ENCODE measurements at regions not wholly inside any gene's neighbourhood (a gene's known extent, or its start where the extent isn't known, plus 50 kb on each side); places are given as distances from the start of the nearest gene placed in this dataset.

DNA sequence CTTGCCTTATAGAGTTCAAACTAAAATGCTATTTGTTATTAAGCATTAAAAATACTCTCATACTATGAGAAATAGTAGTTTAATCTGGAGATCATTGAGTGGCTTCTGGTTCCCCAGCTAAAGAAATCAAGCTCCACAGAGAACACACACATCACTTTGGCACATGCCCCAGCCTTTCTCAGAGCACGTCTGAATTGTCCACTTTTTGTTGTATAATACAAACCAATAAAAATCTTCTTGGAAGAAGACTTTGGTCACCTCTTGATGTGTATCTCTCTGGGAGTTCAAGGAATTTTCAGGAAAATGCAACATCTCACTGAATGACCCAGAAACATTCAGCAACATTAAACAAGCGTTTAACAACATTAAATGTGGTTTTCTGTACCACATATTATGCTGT is 413.9 kb downstream of the GALC start:
- TF ChIP-seq, protein P1, sequence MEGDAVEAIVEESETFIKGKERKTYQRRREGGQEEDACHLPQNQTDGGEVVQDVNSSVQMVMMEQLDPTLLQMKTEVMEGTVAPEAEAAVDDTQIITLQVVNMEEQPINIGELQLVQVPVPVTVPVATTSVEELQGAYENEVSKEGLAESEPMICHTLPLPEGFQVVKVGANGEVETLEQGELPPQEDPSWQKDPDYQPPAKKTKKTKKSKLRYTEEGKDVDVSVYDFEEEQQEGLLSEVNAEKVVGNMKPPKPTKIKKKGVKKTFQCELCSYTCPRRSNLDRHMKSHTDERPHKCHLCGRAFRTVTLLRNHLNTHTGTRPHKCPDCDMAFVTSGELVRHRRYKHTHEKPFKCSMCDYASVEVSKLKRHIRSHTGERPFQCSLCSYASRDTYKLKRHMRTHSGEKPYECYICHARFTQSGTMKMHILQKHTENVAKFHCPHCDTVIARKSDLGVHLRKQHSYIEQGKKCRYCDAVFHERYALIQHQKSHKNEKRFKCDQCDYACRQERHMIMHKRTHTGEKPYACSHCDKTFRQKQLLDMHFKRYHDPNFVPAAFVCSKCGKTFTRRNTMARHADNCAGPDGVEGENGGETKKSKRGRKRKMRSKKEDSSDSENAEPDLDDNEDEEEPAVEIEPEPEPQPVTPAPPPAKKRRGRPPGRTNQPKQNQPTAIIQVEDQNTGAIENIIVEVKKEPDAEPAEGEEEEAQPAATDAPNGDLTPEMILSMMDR (IDR thresholded peaks at IDR 0.05): no peak
- no peak for TF ChIP-seq POLR2A (IDR thresholded peaks at IDR 0.05)

Data from thyroid gland (tissue), 4 donors.